Mammary epithelial cell (primary cell): ENCODE measurements at regions not wholly inside any gene's neighbourhood (a gene's known extent, or its start where the extent isn't known, plus 50 kb on each side); places are given as distances from the start of the nearest gene placed in this dataset.

ENCODE experiments used
- EZH2 ChIP-seq: IDR thresholded peaks from 2 replicates; pipeline ENCODE4 v1.6.1; 2012; ENCODE audit warnings: low read length, inconsistent platforms, borderline replicate concordance
- TF ChIP-seq, protein P1 (sequence below), 2 donors: IDR thresholded peaks in 1 of 2; conservative IDR thresholded peaks in 1 of 2; 2 replicates each; pipeline ENCODE4 v1.5.1; 2011 to 2012; ENCODE audit warnings: inconsistent platforms in 2 of 2, low read length in 2 of 2, mild to moderate bottlenecking in 2 of 2, control low read depth in 1 of 2, low read depth in 1 of 2; ENCODE audit not compliant: insufficient read depth in 1 of 2; ENCODE audit errors: extremely low read depth in 1 of 2

DNA sequence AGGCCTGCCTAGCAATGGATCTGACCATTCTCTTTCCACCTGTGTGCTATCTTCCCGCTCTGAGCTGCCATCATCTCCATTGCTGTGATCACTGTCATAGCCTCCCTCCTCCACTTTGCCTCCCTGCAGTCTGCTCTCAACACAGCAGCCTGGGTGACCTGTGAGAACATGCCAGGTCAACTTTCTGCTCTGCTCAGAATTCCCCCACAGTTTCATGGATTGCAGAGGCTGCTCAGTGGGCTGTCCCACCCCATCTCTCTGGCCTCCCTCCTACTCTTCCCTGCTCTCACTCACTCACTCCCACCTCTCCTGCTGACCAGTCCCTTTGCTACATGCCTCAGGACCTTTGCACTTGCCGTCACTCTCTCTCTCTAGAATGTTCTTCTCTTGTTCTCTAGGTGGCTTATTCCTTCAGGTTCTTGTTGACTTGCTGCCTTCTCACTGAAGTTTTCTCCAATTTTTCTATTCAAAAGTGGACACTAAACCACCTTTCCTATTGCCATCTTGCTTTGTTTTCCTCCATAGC, 159.9 kb downstream of the CD83 start:
- TF ChIP-seq EZH2 = no peak
- TF ChIP-seq, protein P1, sequence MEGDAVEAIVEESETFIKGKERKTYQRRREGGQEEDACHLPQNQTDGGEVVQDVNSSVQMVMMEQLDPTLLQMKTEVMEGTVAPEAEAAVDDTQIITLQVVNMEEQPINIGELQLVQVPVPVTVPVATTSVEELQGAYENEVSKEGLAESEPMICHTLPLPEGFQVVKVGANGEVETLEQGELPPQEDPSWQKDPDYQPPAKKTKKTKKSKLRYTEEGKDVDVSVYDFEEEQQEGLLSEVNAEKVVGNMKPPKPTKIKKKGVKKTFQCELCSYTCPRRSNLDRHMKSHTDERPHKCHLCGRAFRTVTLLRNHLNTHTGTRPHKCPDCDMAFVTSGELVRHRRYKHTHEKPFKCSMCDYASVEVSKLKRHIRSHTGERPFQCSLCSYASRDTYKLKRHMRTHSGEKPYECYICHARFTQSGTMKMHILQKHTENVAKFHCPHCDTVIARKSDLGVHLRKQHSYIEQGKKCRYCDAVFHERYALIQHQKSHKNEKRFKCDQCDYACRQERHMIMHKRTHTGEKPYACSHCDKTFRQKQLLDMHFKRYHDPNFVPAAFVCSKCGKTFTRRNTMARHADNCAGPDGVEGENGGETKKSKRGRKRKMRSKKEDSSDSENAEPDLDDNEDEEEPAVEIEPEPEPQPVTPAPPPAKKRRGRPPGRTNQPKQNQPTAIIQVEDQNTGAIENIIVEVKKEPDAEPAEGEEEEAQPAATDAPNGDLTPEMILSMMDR (conservative IDR thresholded peaks at IDR 0.05 in 1 of 2, IDR thresholded peaks at IDR 0.05 in 1 of 2; ENCODE audit: extremely low read depth in 1 of 2, insufficient read depth in 1 of 2, low read depth in 1 of 2, low read length in 2 of 2) = no peak
